PC-9 (cell line): ENCODE measurements at regions not wholly inside any gene's neighbourhood (a gene's known extent, or its start where the extent isn't known, plus 50 kb on each side); places are given as distances from the start of the nearest gene placed in this dataset.
A peak's percentile ranks its signal among the peaks of the same experiment; 100 is the strongest.

ENCODE experiments used
- BruUV-seq: library from RNA; stranded (reverse); fragments of 400-500 nt; replicated peaks from 2 replicates; lab custom pipeline; 2021; lab: Mats Ljungman, UMichigan
- CTCF ChIA-PET: fragments of 300-600 bp; sonication (Branson Sonifier 250); formaldehyde crosslinking; loops from one replicate; lab custom pipeline; 2022; ENCODE audit warnings: antibody characterized with exemption; lab: Charles Lee
- POLR2A ChIA-PET: fragments of 300-600 bp; sonication (Branson Sonifier 250); formaldehyde crosslinking; loops from one replicate; lab custom pipeline; 2022; ENCODE audit warnings: antibody characterized with exemption; ENCODE audit not compliant: unreplicated experiment; lab: Charles Lee
- DNase-seq, 2 experiments: peaks; one replicate each; pipeline versions ENCODE4 v3.0.0 to v3.0.0-alpha.2; 2015 to 2022; ENCODE audit warnings: mixed read lengths in 1 of 2
- H2AFZ ChIP-seq: fragments of 200-600 bp; sonication (generic); 2 replicates; pipeline ENCODE4 v1.8.1; 2017; ENCODE audit warnings: antibody characterized with exemption
- H3F3A ChIP-seq: fragments of 200-600 bp; sonication (generic); 2 replicates; pipeline ENCODE4 v1.8.1; 2017; ENCODE audit warnings: antibody characterized with exemption, mild to moderate bottlenecking, low read depth; ENCODE audit not compliant: insufficient read depth
- H3K27ac ChIP-seq: fragments of 200-600 bp; sonication (generic); 2 replicates; pipeline ENCODE4 v1.6.1; 2016; ENCODE audit warnings: mixed run types
- H3K27me3 ChIP-seq: fragments of 200-600 bp; sonication (generic); 2 replicates; pipeline ENCODE4 v1.6.1; 2016; ENCODE audit warnings: low read depth, mixed run types; ENCODE audit not compliant: insufficient read depth
- H3K36me3 ChIP-seq: fragments of 200-600 bp; sonication (generic); 2 replicates; pipeline ENCODE4 v1.6.1; 2016; ENCODE audit warnings: low read depth, mixed run types
- H3K4me1 ChIP-seq: fragments of 200-600 bp; sonication (generic); replicated peaks from 2 replicates; pipeline ENCODE4 v1.6.1; 2016; ENCODE audit warnings: mixed run types; ENCODE audit not compliant: insufficient read depth
- H3K4me2 ChIP-seq: fragments of 200-600 bp; sonication (generic); 2 replicates; pipeline ENCODE4 v1.6.1; 2017; ENCODE audit warnings: mixed run types
- H3K4me3 ChIP-seq: fragments of 200-600 bp; sonication (generic); 2 replicates; pipeline ENCODE4 v1.6.1; 2016; ENCODE audit warnings: mixed run types
- H3K79me2 ChIP-seq: fragments of 200-600 bp; sonication (generic); 2 replicates; pipeline ENCODE4 v1.6.1; 2017; ENCODE audit warnings: low read depth, mixed run types
- H3K9me2 ChIP-seq: fragments of 200-600 bp; sonication (generic); 2 replicates; pipeline ENCODE4 v1.8.1; 2017; ENCODE audit warnings: mild to moderate bottlenecking; ENCODE audit not compliant: insufficient read depth
- H3K9me3 ChIP-seq: fragments of 200-600 bp; sonication (generic); 2 replicates; pipeline ENCODE4 v1.8.1; 2016; ENCODE audit warnings: low read depth; ENCODE audit not compliant: insufficient read depth
- H4K20me1 ChIP-seq: fragments of 200-600 bp; sonication (generic); 2 replicates; pipeline ENCODE4 v1.8.1; 2017; ENCODE audit not compliant: insufficient read depth
- CTCF ChIP-seq: fragments of 200-600 bp; sonication (generic); conservative IDR thresholded peaks from 2 replicates; pipeline ENCODE4 v1.6.1; 2017; ENCODE audit warnings: mixed run types, antibody characterized with exemption, mild to moderate bottlenecking, moderate library complexity
- EZH2 ChIP-seq: fragments of 200-600 bp; sonication (generic); IDR thresholded peaks from 2 replicates; pipeline ENCODE4 v1.8.0; 2017; ENCODE audit warnings: antibody characterized with exemption, low read depth
- intact Hi-C: fragments of 100-400 bp; cut with micrococcal nuclease; formaldehyde crosslinking; loops from one replicate; pipeline ENCODE4 v1.10.0; 2022; ENCODE audit not compliant: unreplicated experiment

- CTCF ChIA-PET = no interaction called here
- POLR2A ChIA-PET = interaction anchor here (0.5 to 0.6 kb wide), 2 partner anchors 23 to 249 kb away, joined by 3 to 11 read pairs; no protein-coding TSS in a partner anchor
- H3K4me2 ChIP-seq = 0 out of 2 replicates have a peak overlapping the region, but pooled peaks have one; percentile 27
These were observed 248.1 kb upstream of the CBLB start for GRCh38 chr3:106116733-106117489.

GRCh38 chr3:106117490-106117858, 248.7 kb upstream of the CBLB start:
- Histone ChIP-seq H4K20me1 (no peaks in the 10 kb centered on the region), H3F3A (peaks cover 8% of the 10 kb centered on the region), H3K36me3 (no peaks in the 10 kb centered on the region), H3K9me2 (peaks cover 8% of the 10 kb centered on the region; the same call in 1 of the 2 replicates), H3K27ac (peak overlapping the region; percentile 50), H3K4me3 (no peak overlapping the region), H2AFZ (no peak overlapping the region), H3K4me2 (peak overlapping the region; percentile 27), H3K4me1 (peaks cover 83% of the 10 kb centered on the region), H3K27me3 (no peaks in the 10 kb centered on the region), H3K79me2 (no peaks in the 10 kb centered on the region), H3K9me3 (peaks cover 36% of the 10 kb centered on the region)
- BruUV-seq = no TSS peak
- peak; percentile 73 to 86 for DNase-seq
- ChIA-PET POLR2A (interaction anchor here (0.5 kb wide), 1 partner anchor 249 kb away, joined by 11 read pairs; no protein-coding TSS in a partner anchor), CTCF (no interaction called here)
- intact Hi-C loops = loop anchor here (10.0 kb wide), 3 partner anchors 87 to 487 kb away; no protein-coding TSS in a partner anchor
- no peak for TF ChIP-seq CTCF
- no peak for TF ChIP-seq EZH2

More at GRCh38 chr3:106116733-106117489, 248.1 kb upstream of the CBLB start:
- BruUV-seq = TSS peak; percentile 93
- no peak for DNase-seq
- Histone ChIP-seq H3K9me2 (peaks cover 8% of the 10 kb centered on the region; the same call in 1 of the 2 replicates), H3F3A (peaks cover 8% of the 10 kb centered on the region), H3K79me2 (no peaks in the 10 kb centered on the region), H3K9me3 (peaks cover 36% of the 10 kb centered on the region), H4K20me1 (no peaks in the 10 kb centered on the region), H3K36me3 (no peaks in the 10 kb centered on the region), H3K4me1 (peaks cover 80% of the 10 kb centered on the region), H3K27ac (peak overlapping the region; percentile 92; the same call in 1 of the 2 replicates), H3K27me3 (no peaks in the 10 kb centered on the region), H2AFZ (no peak overlapping the region), H3K4me3 (no peak overlapping the region)
- intact Hi-C loops = loop anchor here (10.0 kb wide), 3 partner anchors 88 to 488 kb away; no protein-coding TSS in a partner anchor
- TF ChIP-seq EZH2 (no peak), CTCF (no peak)

- Histone ChIP-seq H3K9me2 (0 out of 2 replicates have a peak, but pooled peaks cover 8% of the 10 kb centered on the region), H3K79me2 (no peaks in the 10 kb centered on the region), H3K9me3 (peaks cover 23% of the 10 kb centered on the region; the same call in 1 of the 2 replicates), H3K4me2 (no peak overlapping the region), H3K36me3 (no peaks in the 10 kb centered on the region), H3F3A (peaks cover 4% of the 10 kb centered on the region), H3K27me3 (no peaks in the 10 kb centered on the region), H3K27ac (no peak overlapping the region), H2AFZ (no peak overlapping the region), H4K20me1 (no peaks in the 10 kb centered on the region), H3K4me1 (peaks cover 65% of the 10 kb centered on the region), H3K4me3 (no peak overlapping the region)
- no peak for TF ChIP-seq EZH2
- TF ChIP-seq CTCF = no peak
- BruUV-seq = no TSS peak
- no peak for DNase-seq
- intact Hi-C loops = loop anchor here (10.0 kb wide), 3 partner anchors 85 to 485 kb away; no protein-coding TSS in a partner anchor
- ChIA-PET CTCF (no interaction called here), POLR2A (no interaction called here)
These were observed 250.8 kb upstream of the CBLB start for GRCh38 chr3:106119614-106120082.
